A549 (cell line): ENCODE measurements at regions not wholly inside any gene's neighbourhood (a gene's known extent, or its start where the extent isn't known, plus 50 kb on each side); places are given as distances from the start of the nearest gene placed in this dataset.

Source experiments
- ATAC-seq, 2 experiments: fragments of 200-7000 bp in 1 of 2; fragments of >200 bp in 1 of 2; cut with Nextera tagmentation in 1 of 2; cut with Tn5 transposase in 1 of 2; 3 replicates each; pipeline versions ENCODE4 v1.8.0 to v1.9.1; 2018 to 2020; ENCODE audit warnings: mild to moderate bottlenecking in 1 of 2, moderate library complexity in 1 of 2
- CTCF ChIA-PET: fragments of 300-600 bp; sonication (Branson Sonifier 250); formaldehyde crosslinking; extraction: SDS; loops from one replicate; lab custom pipeline; 2021; ENCODE audit warnings: antibody characterized with exemption, inconsistent platforms; lab: Yijun Ruan, JAX
- POLR2A ChIA-PET: fragments of 350-600 bp; formaldehyde crosslinking; extraction: SDS; loops from one replicate; lab custom pipeline; 2021; ENCODE audit warnings: antibody characterized with exemption, inconsistent platforms; lab: Yijun Ruan, JAX
- DNase-seq, 2 experiments: peaks; one replicate each; pipeline versions ENCODE4 v3.0.0 to v3.0.0-alpha.2; 2011 to 2016; ENCODE audit warnings: low read depth in 1 of 2, low spot score in 1 of 2
- FAIRE-seq: peaks from 2 replicates; lab custom pipeline; 2011; peaks lifted over from hg19 to GRCh38; lab: Jason Lieb, UNC
- H3K27ac ChIP-seq, 2 experiments: fragments of >200 bp; sonication (Bioruptor Twin); formaldehyde crosslinking; 3 replicates each; pipeline ENCODE4 v1.5.1; 2016 to 2017
- H3K4me1 ChIP-seq: fragments of >200 bp; sonication (Bioruptor Twin); formaldehyde crosslinking; 3 replicates; pipeline ENCODE4 v1.6.1; 2016
- H3K4me2 ChIP-seq: fragments of >200 bp; sonication (Bioruptor Twin); formaldehyde crosslinking; 3 replicates; pipeline ENCODE4 v1.6.1; 2016
- H3K4me3 ChIP-seq: fragments of >200 bp; sonication (Bioruptor Twin); formaldehyde crosslinking; 3 replicates; pipeline ENCODE4 v1.5.1; 2016
- H3K9me3 ChIP-seq: fragments of >200 bp; sonication (Bioruptor Twin); formaldehyde crosslinking; 3 replicates; pipeline ENCODE4 v1.6.1; 2016
- BHLHE40 ChIP-seq: IDR thresholded peaks from 2 replicates; pipeline ENCODE4 v1.6.1; 2012; ENCODE audit warnings: low read depth, low read length, inconsistent platforms
- CHD4 ChIP-seq: fragments of 200-600 bp; sonication (generic); IDR thresholded peaks from 2 replicates; pipeline ENCODE4 v1.6.1; 2016; ENCODE audit warnings: antibody characterized with exemption, mild to moderate bottlenecking, borderline replicate concordance
- EHMT2 ChIP-seq: fragments of 200-600 bp; sonication (generic); IDR thresholded peaks from 2 replicates; pipeline ENCODE4 v1.6.1; 2016; ENCODE audit warnings: antibody characterized with exemption, low read depth, mild to moderate bottlenecking, moderate library complexity
- ESRRA ChIP-seq: fragments of 150-350 bp; IDR thresholded peaks from 2 replicates; pipeline ENCODE4 v1.6.1; 2014; ENCODE audit warnings: mild to moderate bottlenecking, low read length, borderline replicate concordance
- FOSL2 ChIP-seq, 2 experiments: fragments of 450-650 bp in 1 of 2; fragments of >200 bp in 1 of 2; sonication (Bioruptor Twin) in 1 of 2; formaldehyde crosslinking; IDR thresholded peaks; 2 replicates each; pipeline versions ENCODE4 v1.5.0 to v1.6.1; 2016 to 2020; ENCODE audit warnings: mild to moderate bottlenecking in 1 of 2, moderate library complexity in 1 of 2
- FOXS1 ChIP-seq: fragments of 250-450 bp; sonication (Bioruptor Pico); IDR thresholded peaks from 2 replicates; pipeline ENCODE4 v1.5.0; 2020; ENCODE audit warnings: mild to moderate bottlenecking, moderate library complexity
- JUNB ChIP-seq: fragments of >200 bp; sonication (Bioruptor Twin); formaldehyde crosslinking; IDR thresholded peaks from 2 replicates; pipeline ENCODE4 v1.6.1; 2016
- MAZ ChIP-seq: fragments of 150-350 bp; IDR thresholded peaks from 2 replicates; pipeline ENCODE4 v1.6.1; 2014; ENCODE audit warnings: antibody characterized with exemption, low read depth, low read length, borderline replicate concordance
- PHF8 ChIP-seq: fragments of 200-600 bp; sonication (generic); IDR thresholded peaks from 2 replicates; pipeline ENCODE4 v1.6.1; 2016; ENCODE audit warnings: low read depth, mild to moderate bottlenecking, antibody characterized with exemption, moderate library complexity, borderline replicate concordance
- RARB ChIP-seq: fragments of 250-450 bp; sonication (Bioruptor Pico); IDR thresholded peaks from 2 replicates; pipeline ENCODE4 v1.8.0; 2021; ENCODE audit warnings: mild to moderate bottlenecking, moderate library complexity
- RCOR1 ChIP-seq: fragments of 150-350 bp; IDR thresholded peaks from 2 replicates; pipeline ENCODE4 v1.6.1; 2014; ENCODE audit warnings: antibody characterized with exemption, low read length, low read depth
- RFX5 ChIP-seq: fragments of 450-650 bp; IDR thresholded peaks from 2 replicates; pipeline ENCODE4 v1.7.1; 2014; ENCODE audit warnings: antibody characterized with exemption, mild to moderate bottlenecking, moderate library complexity
- RNF2 ChIP-seq: fragments of 200-600 bp; sonication (generic); IDR thresholded peaks from 2 replicates; pipeline ENCODE4 v1.6.1; 2016; ENCODE audit warnings: low read depth, mild to moderate bottlenecking, antibody characterized with exemption, moderate library complexity, borderline replicate concordance
- SREBF2 ChIP-seq: fragments of 450-650 bp; IDR thresholded peaks from 2 replicates; pipeline ENCODE4 v1.6.1; 2014; ENCODE audit warnings: mild to moderate bottlenecking, moderate library complexity
- TFCP2L1 ChIP-seq: fragments of 250-450 bp; sonication (Bioruptor Pico); IDR thresholded peaks from 2 replicates; pipeline ENCODE4 v1.5.0; 2021; ENCODE audit warnings: mild to moderate bottlenecking
- WGBS: methylation state at CpG from one replicate; pipeline ENCODE4 v1.1.6; 2017; ENCODE audit errors: missing lambda C conversion rate; 5-methylcytosine and 5-hydroxymethylcytosine counted together
- TF ChIP-seq, protein P1 (sequence below): fragments of 450-650 bp; IDR thresholded peaks from 2 replicates; pipeline ENCODE4 v1.6.1; 2014; ENCODE audit warnings: antibody characterized with exemption
- TF ChIP-seq, protein P2 (sequence below): IDR thresholded peaks from 2 replicates; pipeline ENCODE4 v1.6.1; 2012; ENCODE audit warnings: low read depth, borderline replicate concordance
- TF ChIP-seq, protein P3 (sequence below): fragments of 250-450 bp; sonication (Bioruptor Pico); IDR thresholded peaks from 2 replicates; pipeline ENCODE4 v1.5.0; 2020; ENCODE audit warnings: low read depth, mild to moderate bottlenecking, moderate library complexity
- TF ChIP-seq, protein P4 (sequence below): fragments of >200 bp; sonication (Bioruptor Twin); formaldehyde crosslinking; IDR thresholded peaks from 3 replicates; pipeline ENCODE4 v1.6.1; 2016
- TF ChIP-seq, protein P5 (sequence below): IDR thresholded peaks from 2 replicates; pipeline ENCODE4 v1.6.1; 2012

DNA sequence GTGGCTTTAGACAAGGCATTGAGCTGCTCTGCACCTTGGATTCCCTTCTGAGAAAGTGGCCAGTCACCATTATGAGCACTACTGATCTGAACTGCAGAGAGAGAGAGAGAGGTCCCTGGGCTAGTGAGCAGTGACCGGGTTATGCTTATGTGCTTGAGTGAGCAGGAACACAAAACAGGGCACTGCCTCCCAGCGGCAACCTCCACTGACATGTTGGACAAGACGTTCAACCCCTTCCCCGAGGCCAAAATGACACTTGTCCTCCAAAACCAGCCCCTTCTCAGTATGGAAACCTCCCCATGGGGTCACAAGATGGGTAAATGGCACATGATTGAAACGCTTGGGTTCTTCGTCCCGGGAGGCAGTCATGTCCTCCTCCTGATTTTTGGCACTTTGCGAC is 339.4 kb upstream of the ZMIZ1 start (continued):
- TF ChIP-seq, protein P1, sequence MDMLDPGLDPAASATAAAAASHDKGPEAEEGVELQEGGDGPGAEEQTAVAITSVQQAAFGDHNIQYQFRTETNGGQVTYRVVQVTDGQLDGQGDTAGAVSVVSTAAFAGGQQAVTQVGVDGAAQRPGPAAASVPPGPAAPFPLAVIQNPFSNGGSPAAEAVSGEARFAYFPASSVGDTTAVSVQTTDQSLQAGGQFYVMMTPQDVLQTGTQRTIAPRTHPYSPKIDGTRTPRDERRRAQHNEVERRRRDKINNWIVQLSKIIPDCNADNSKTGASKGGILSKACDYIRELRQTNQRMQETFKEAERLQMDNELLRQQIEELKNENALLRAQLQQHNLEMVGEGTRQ: no peak
- TF ChIP-seq, protein P2, sequence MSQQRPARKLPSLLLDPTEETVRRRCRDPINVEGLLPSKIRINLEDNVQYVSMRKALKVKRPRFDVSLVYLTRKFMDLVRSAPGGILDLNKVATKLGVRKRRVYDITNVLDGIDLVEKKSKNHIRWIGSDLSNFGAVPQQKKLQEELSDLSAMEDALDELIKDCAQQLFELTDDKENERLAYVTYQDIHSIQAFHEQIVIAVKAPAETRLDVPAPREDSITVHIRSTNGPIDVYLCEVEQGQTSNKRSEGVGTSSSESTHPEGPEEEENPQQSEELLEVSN: no peak
- TF ChIP-seq SREBF2: no peak

DNA sequence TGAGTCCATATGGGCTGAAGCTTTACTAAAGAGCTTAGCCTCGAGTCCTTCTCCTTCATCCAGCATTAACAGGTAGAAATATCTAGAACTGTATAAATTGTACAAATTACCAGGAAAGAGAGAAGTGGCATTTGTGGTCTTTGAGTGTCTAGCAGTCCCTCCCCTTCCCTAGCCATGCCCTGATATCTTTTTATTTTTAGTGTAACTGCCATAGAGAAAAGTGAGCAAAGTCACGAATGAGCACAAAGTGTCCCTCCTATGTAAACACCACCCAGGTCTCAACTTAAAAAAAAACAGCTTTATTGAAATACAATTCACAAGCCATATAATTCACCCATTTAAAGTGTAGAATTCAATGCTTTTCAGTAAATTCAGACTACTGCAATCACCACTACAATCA is 339.0 kb upstream of the ZMIZ1 start:
- ChIA-PET CTCF (no interaction called here), POLR2A (no interaction called here)
- H3K9me3 ChIP-seq: 0 out of 3 replicates have a peak, but pooled peaks cover 2% of the 10 kb centered on the region
- DNase-seq (no peak), FAIRE-seq (no peak), ATAC-seq (no peak)
- WGBS: 0% methylated on average over 2 of the region's 2 CpGs
- H3K4me3 ChIP-seq: no peak overlapping the region
- TF ChIP-seq, protein P3, sequence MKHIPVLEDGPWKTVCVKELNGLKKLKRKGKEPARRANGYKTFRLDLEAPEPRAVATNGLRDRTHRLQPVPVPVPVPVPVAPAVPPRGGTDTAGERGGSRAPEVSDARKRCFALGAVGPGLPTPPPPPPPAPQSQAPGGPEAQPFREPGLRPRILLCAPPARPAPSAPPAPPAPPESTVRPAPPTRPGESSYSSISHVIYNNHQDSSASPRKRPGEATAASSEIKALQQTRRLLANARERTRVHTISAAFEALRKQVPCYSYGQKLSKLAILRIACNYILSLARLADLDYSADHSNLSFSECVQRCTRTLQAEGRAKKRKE (CRISPR knock-in tag): no peak
- TF ChIP-seq, protein P4, sequence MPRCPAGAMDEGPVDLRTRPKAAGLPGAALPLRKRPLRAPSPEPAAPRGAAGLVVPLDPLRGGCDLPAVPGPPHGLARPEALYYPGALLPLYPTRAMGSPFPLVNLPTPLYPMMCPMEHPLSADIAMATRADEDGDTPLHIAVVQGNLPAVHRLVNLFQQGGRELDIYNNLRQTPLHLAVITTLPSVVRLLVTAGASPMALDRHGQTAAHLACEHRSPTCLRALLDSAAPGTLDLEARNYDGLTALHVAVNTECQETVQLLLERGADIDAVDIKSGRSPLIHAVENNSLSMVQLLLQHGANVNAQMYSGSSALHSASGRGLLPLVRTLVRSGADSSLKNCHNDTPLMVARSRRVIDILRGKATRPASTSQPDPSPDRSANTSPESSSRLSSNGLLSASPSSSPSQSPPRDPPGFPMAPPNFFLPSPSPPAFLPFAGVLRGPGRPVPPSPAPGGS: no peak
- TF ChIP-seq, all 56 proteins: peak for 0
- no peaks in the 10 kb centered on the region for H3K4me1 ChIP-seq
- no peak overlapping the region for H3K27ac ChIP-seq
- H3K4me2 ChIP-seq: no peak overlapping the region

DNA sequence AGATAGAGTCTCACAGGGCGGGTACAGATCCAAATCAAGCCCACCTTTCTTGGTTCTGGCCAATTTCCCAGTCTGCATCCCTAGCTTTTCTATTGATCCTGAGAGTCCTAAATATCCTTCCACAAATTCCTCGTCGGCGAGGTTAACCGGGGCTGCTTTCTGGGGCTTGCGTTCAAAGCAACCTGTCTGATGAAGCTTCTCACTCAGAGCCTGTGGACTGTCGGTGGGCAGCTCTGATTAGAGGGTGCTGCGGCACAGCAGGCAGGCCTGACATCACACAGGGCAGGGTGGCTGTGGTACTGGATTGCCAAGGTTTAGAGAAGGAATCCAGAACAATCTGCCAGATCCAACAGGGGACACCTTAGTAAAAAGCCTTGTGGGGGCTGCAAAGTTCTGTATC is 338.0 kb upstream of the ZMIZ1 start:
- DNase-seq (no peak), ATAC-seq (no peak)
- Histone ChIP-seq H3K4me1 (no peaks in the 10 kb centered on the region), H3K4me3 (no peak overlapping the region), H3K9me3 (no peaks in the 10 kb centered on the region), H3K27ac (no peak overlapping the region)
- POLR2A ChIA-PET: no interaction called here
- no peak for TF ChIP-seq JUNB
- TF ChIP-seq RNF2: no peak
- TF ChIP-seq BHLHE40: no peak
- no peak for TF ChIP-seq PHF8
- no peak for TF ChIP-seq FOXS1 (CRISPR knock-in tag)
- TF ChIP-seq EHMT2: no peak
- no peak for TF ChIP-seq CHD4
- TF ChIP-seq, protein P5, sequence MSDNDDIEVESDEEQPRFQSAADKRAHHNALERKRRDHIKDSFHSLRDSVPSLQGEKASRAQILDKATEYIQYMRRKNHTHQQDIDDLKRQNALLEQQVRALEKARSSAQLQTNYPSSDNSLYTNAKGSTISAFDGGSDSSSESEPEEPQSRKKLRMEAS: no peak
- TF ChIP-seq RFX5: no peak
- TF ChIP-seq TFCP2L1: no peak
- no peak for TF ChIP-seq ESRRA
- TF ChIP-seq MAZ: no peak
- no peak for TF ChIP-seq RARB (CRISPR knock-in tag)
- TF ChIP-seq RCOR1: no peak
- no peak for TF ChIP-seq FOSL2 (IDR thresholded peaks at IDR 0.05)
- no peak for TF ChIP-seq FOSL2 (CRISPR knock-in tag; IDR thresholded peaks at IDR 0.05)
- TF ChIP-seq, all 56 proteins: peak for 0
- no peak overlapping the region for H3K4me2 ChIP-seq
- CTCF ChIA-PET: no interaction called here
- no peak for FAIRE-seq
- WGBS: 77% methylated on average over 7 of the region's 8 CpGs

DNA sequence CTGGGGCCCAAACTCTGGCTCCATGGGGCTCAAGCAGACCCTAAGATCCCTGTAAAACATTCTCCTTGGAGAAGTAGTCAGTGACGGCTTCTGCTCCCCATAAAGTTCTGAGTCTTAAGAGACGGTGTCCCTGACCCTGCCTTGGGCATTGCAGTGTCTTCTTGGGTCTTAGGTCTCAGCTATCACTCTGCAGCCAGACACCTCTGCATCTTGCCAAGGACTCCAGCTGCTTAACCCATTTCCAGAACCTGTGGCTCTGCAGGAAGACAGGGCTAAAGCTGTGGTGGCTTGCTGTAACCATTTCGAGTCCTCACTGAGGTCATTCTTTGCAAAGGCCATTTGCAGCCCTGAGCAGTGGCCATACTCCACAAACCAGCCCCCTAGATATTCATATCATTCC is 337.1 kb upstream of the ZMIZ1 start:
- no peak for FAIRE-seq
- POLR2A ChIA-PET: no interaction called here
- 34% methylated on average over 3 of the region's 3 CpGs for WGBS

More for the DNA sequence above, 337.1 kb upstream of the ZMIZ1 start:
- Histone ChIP-seq H3K4me1 (no peaks in the 10 kb centered on the region), H3K9me3 (no peaks in the 10 kb centered on the region), H3K4me2 (no peak overlapping the region), H3K27ac (no peak overlapping the region), H3K4me3 (no peak overlapping the region)
- CTCF ChIA-PET: no interaction called here
- TF ChIP-seq, protein P5: no peak
- ATAC-seq (no peak), DNase-seq (no peak)
